NB4 (cell line): ENCODE measurements at regions not wholly inside any gene's neighbourhood (a gene's known extent, or its start where the extent isn't known, plus 50 kb on each side); places are given as distances from the start of the nearest gene placed in this dataset.

Source experiments
- DNase-seq: peaks from one replicate; pipeline ENCODE4 v3.0.0; 2010; ENCODE audit warnings: low read depth
- H3K4me3 ChIP-seq: one replicate; pipeline ENCODE4 v1.5.1; 2011; ENCODE audit warnings: mild to moderate bottlenecking, low read depth, low read length, moderate library complexity
- MYC ChIP-seq: IDR thresholded peaks from 2 replicates; pipeline ENCODE4 v1.6.1; 2011; ENCODE audit warnings: low read depth, low read length
- POLR2A ChIP-seq: IDR thresholded peaks from 2 replicates; pipeline ENCODE4 v1.6.1; 2011; ENCODE audit warnings: mild to moderate bottlenecking; ENCODE audit not compliant: insufficient read length; ENCODE audit errors: extremely low read depth
- TF ChIP-seq, protein P1 (sequence below): IDR thresholded peaks from one replicate; pipeline ENCODE4 v1.5.1; 2012; ENCODE audit warnings: low read depth, low read length
- TF ChIP-seq, protein P2 (sequence below): IDR thresholded peaks from 2 replicates; pipeline ENCODE4 v1.6.1; 2011; ENCODE audit warnings: low read depth, low read length

DNA sequence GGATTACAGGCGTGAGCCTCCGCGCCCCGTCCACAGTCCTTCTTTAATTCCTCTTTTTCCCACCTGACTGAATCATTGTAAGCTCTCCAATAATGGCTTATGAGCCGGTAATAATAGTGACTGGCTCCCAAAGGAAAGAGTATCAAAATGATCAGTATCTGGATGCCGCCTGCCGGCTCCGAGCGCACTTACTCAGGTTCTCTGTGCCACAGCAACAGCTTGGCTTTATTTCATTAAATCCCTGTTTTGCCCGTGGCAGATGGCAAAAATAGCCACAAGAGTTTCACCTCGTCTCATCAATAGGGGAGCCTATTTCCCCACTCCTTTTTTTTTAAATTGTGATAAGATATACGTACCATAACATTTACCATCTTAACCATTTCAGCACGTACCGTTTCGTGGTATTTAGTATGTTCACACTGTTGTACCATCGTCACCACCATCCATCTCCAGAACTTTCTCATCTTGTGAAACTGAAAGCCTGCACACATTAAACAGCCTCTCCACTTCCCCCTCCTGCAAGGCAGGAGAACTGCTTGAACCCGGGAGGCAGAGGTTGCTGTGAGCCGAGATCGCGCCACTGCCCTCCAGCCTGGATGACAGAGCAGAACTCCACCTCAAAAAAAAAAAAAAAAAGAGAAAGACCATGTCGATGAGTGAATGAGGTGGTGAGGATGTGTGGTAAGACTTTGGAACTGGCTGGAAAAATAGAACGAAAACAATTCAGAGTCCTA, 80.7 kb upstream of the DLG1 start:
- TF ChIP-seq, protein P1, sequence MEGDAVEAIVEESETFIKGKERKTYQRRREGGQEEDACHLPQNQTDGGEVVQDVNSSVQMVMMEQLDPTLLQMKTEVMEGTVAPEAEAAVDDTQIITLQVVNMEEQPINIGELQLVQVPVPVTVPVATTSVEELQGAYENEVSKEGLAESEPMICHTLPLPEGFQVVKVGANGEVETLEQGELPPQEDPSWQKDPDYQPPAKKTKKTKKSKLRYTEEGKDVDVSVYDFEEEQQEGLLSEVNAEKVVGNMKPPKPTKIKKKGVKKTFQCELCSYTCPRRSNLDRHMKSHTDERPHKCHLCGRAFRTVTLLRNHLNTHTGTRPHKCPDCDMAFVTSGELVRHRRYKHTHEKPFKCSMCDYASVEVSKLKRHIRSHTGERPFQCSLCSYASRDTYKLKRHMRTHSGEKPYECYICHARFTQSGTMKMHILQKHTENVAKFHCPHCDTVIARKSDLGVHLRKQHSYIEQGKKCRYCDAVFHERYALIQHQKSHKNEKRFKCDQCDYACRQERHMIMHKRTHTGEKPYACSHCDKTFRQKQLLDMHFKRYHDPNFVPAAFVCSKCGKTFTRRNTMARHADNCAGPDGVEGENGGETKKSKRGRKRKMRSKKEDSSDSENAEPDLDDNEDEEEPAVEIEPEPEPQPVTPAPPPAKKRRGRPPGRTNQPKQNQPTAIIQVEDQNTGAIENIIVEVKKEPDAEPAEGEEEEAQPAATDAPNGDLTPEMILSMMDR: peak; percentile 13
- TF ChIP-seq, protein P2, sequence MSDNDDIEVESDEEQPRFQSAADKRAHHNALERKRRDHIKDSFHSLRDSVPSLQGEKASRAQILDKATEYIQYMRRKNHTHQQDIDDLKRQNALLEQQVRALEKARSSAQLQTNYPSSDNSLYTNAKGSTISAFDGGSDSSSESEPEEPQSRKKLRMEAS: no peak
- no peak for TF ChIP-seq MYC
- no peak overlapping the region for H3K4me3 ChIP-seq
- DNase-seq: peak; percentile 21

DNA sequence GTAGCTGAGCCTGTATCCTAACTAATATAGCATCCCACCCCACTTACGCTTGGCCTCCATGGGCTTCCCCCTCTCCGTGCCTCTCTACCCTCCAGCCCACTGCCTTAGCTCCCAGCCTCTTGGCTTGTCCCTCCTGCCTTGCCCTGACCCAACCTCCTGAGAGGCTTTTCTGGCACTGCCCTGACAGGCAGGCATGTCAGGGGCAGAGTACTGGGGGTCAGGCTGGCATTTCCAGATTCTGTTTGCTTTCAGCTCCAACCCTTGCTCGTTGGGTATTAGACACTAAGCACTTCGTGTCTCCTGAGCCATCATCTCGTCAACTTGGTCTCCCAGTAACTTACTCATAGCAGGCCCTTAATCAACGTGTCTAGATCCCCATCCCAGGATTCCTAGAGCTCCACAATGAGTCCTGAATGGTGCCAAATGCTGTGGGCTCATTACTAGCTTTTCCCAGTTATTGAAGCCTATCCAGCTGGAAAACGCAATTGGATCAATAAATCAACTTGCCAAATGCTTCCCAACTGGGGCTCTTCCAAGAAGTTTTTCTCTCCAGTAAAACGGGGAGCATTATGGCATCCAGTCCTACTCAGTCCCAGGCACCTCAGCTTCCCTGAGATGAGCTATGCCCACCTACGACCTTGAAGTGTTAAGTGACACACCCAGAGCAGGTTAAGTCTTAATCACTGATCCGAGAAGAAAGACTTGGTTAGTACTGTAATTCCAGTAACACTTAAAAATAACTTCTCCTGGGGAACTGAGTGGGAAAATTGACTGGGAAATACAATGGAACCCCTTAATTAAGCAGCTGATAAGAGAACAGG, 78.5 kb upstream of the DLG1 start:
- TF ChIP-seq, protein P2: no peak
- TF ChIP-seq, protein P1: no peak
- TF ChIP-seq POLR2A (no peak), MYC (no peak)
- no peak for DNase-seq
- no peak overlapping the region for H3K4me3 ChIP-seq

DNA sequence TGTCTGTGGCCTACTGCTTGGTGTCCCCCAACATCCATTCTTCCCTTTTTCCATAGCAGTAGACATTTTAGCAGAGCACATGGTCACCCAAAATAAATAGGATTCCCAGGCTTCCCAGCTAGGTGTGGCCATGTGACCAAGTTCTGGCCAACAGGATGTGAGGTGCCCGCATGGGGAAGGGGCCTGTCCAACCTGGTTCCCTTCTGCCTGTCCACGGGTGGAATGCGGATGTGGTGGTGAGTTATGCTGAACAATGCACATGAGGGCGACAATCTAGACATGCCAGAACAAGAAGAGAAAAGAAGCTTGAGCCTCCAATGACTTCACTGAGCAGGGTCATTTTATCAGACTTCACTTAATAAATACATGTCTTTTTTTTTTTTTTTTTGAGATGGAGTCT, 77.6 kb upstream of the DLG1 start:
- no peak for TF ChIP-seq MYC
- TF ChIP-seq, protein P1: no peak
- TF ChIP-seq, protein P2: no peak
- no peak for TF ChIP-seq POLR2A
- DNase-seq: no peak

DNA sequence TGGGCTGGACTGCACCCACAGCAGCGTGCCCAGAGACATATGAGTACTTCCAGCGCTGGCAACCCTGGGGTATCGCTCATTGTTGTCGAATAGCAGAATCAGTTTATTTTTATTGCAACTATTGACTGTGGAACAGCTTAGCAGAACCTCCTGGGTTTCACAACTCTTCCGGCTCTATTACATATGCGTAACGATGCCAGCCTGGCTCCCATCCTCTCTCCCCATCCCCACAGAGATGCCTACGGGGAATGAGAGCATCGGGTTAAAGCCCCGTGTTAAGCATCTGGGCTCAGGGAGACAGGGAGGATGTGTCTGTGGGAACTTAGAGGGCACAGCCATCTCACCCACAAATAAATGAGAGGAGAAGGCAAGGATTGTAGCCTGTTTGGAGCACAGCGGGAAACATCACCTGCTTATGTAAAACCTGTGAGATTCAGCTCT, 76.6 kb upstream of the DLG1 start:
- TF ChIP-seq, protein P1: no peak
- TF ChIP-seq MYC: no peak
- TF ChIP-seq, protein P2: no peak
- no peak for TF ChIP-seq POLR2A
- DNase-seq: peak; percentile 12
- H3K4me3 ChIP-seq: no peak overlapping the region

More for the DNA sequence above, 77.6 kb upstream of the DLG1 start:
- no peak overlapping the region for H3K4me3 ChIP-seq

DNA sequence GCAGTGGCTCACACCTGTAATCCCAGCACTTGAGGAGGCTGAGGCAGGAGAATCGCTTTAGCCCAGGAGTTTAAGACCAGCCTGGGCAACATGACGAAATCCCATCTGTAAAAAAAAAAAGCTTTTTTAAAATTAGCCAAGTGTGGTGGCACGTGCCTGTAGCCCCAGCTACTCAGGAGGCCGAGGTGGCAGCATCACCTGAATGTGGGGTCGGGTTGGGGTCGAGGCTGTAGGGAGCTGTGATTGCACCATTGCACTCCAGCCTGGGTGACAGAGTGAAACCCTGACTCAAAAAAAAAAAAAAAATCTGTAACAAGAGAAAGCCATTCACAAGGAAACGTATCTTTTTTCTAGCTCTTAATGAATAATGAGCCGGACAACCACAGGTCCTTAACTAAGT, 74.7 kb upstream of the DLG1 start:
- TF ChIP-seq, protein P1: no peak
- TF ChIP-seq MYC (no peak), POLR2A (no peak)
- TF ChIP-seq, protein P2: no peak
- DNase-seq: no peak
- H3K4me3 ChIP-seq: no peak overlapping the region
